Dermis microvascular lymphatic vessel endothelial cell (primary cell): ENCODE measurements at regions not wholly inside any gene's neighbourhood (a gene's known extent, or its start where the extent isn't known, plus 50 kb on each side); places are given as distances from the start of the nearest gene placed in this dataset.
"Not testable (repeated sequence)": the region's sequence is repeated elsewhere in the genome, so short reads cannot be mapped to it uniquely, and the experiment has no call there.

Experiments
- DNase-seq, 2 donors: peaks; one replicate each; pipeline versions ENCODE4 v3.0.0 to v3.0.0-alpha.2; 2010; ENCODE audit warnings: low read depth in 2 of 2

GRCh38 chr20:40634891-40635290 lies 54.1 kb downstream of the MAFB start:
- DNase-seq = no peak

GRCh38 chr20:40633123-40633850 lies 55.7 kb downstream of the MAFB start:
- no peak for DNase-seq

GRCh38 chr20:40632346-40632976 lies 56.6 kb downstream of the MAFB start:
- no peak for DNase-seq

- DNase-seq = no peak
Observed at GRCh38 chr20:40631119-40631631, 57.9 kb downstream of the MAFB start.

- no peak for DNase-seq
Observed at GRCh38 chr20:40630713-40631112, 58.3 kb downstream of the MAFB start.

GRCh38 chr20:40630099-40630498 lies 58.9 kb downstream of the MAFB start:
- no peak for DNase-seq

GRCh38 chr20:40628877-40629276 lies 60.2 kb downstream of the MAFB start:
- DNase-seq = no peak

GRCh38 chr20:40619053-40619452 lies 70.0 kb downstream of the MAFB start:
- not testable (repeated sequence) for DNase-seq

- DNase-seq = no peak
Observed at GRCh38 chr20:40617594-40617993, 71.4 kb downstream of the MAFB start.

GRCh38 chr20:40612837-40613236 lies 76.2 kb downstream of the MAFB start:
- no peak for DNase-seq

- DNase-seq = no peak
Observed at GRCh38 chr20:40612247-40612646, 76.8 kb downstream of the MAFB start.

- DNase-seq = no peak
Observed at GRCh38 chr20:40610730-40611129, 78.3 kb downstream of the MAFB start.

GRCh38 chr20:40607927-40608326 lies 81.1 kb downstream of the MAFB start:
- DNase-seq = no peak

- no peak for DNase-seq
Observed at GRCh38 chr20:40606660-40607059, 82.4 kb downstream of the MAFB start.

GRCh38 chr20:40606237-40606636 lies 82.8 kb downstream of the MAFB start:
- no peak for DNase-seq

- no peak for DNase-seq
Observed at GRCh38 chr20:40604416-40604815, 84.6 kb downstream of the MAFB start.

- DNase-seq = no peak
Observed at GRCh38 chr20:40603057-40603651, 85.9 kb downstream of the MAFB start.

- DNase-seq = no peak
Observed at GRCh38 chr20:40602381-40602780, 86.7 kb downstream of the MAFB start.

- no peak for DNase-seq
Observed at GRCh38 chr20:40600441-40601219, 88.4 kb downstream of the MAFB start.

- no peak for DNase-seq
Observed at GRCh38 chr20:40599987-40600386, 89.0 kb downstream of the MAFB start.

GRCh38 chr20:40592941-40593340 lies 96.1 kb downstream of the MAFB start:
- DNase-seq = no peak

- no peak for DNase-seq
Observed at GRCh38 chr20:40591536-40591935, 97.5 kb downstream of the MAFB start.
